ENCODE measurements at regions not wholly inside any gene's neighbourhood (a gene's known extent, or its start where the extent isn't known, plus 50 kb on each side); places are given as distances from the start of the nearest gene placed in this dataset.

DNA sequence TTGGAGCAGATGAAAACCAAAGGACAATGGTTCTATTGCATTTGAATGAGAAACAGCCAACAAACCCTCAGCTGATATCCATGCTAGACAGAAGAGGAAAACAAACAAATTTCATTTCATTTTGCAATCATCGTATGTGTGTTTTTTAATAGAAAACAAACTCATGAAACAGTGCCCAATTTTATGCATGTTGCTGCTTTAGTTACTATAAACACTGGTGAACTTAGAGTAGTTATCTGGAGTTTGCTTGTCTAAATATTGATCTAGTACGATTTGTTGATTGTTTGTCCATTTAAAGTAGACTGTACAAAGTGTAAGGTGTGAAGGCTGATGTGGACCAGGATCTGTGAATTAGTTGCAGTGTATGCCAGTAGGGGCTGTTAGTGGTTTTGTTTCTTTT lies 166.6 kb downstream of the KITLG start:
- ChIA-PET POLR2A (no interaction called here), CTCF (ENCODE audit: low intra/inter-chr PET ratio, low total read pairs) (no interaction called here)
- ATAC-seq, result no peak
- no peak for FAIRE-seq
- H3K79me2 ChIP-seq (ENCODE audit: insufficient read depth, low read length), result no peaks in the 10 kb centered on the region
- no peaks in the 10 kb centered on the region for H3K4me1 ChIP-seq (ENCODE audit: insufficient read depth, low read length)
- DNase-seq (ENCODE audit: low spot score), result no peak
- 0% methylated on average over 2 of the region's 2 CpGs for WGBS (ENCODE audit: low lambda C conversion rate)
- intact Hi-C loops (cut with micrococcal nuclease; ENCODE audit: unreplicated experiment) (no loop called here), in situ Hi-C loops (cut with HindIII; ENCODE audit: extremely low pct_ligation_motif_present, low pct_unique_long_range_greater_than_20kb) (no loop called here)
- H3K4me3 ChIP-seq (replicated peaks in 1 of 3; ENCODE audit: insufficient read depth in 1 of 3, low read depth in 2 of 3, low read length in 3 of 3), result no peak overlapping the region
- TF ChIP-seq, protein P1, sequence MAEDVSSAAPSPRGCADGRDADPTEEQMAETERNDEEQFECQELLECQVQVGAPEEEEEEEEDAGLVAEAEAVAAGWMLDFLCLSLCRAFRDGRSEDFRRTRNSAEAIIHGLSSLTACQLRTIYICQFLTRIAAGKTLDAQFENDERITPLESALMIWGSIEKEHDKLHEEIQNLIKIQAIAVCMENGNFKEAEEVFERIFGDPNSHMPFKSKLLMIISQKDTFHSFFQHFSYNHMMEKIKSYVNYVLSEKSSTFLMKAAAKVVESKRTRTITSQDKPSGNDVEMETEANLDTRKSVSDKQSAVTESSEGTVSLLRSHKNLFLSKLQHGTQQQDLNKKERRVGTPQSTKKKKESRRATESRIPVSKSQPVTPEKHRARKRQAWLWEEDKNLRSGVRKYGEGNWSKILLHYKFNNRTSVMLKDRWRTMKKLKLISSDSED (CRISPR knock-in tag; IDR thresholded peaks at IDR 0.05), result no peak
- no peak for TF ChIP-seq TOPORS (CRISPR knock-in tag; IDR thresholded peaks at IDR 0.05)
- TF ChIP-seq, protein P2, sequence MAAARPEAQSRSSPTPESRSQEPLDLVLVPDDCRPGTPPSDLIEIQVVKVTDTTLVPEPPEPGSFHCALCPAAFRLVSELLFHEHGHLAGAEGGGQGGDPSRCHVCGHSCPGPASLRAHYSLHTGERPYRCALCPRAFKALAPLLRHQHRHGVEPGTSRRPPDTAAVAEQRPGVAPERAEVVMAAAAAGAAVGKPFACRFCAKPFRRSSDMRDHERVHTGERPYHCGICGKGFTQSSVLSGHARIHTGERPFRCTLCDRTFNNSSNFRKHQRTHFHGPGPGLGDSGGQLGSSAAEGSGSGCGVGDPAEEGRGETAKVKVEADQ (CRISPR knock-in tag; IDR thresholded peaks at IDR 0.05; ENCODE audit: borderline replicate concordance), result no peak
- TF ChIP-seq U2AF1 (optimal IDR thresholded peaks at IDR 0.05; ENCODE audit: low read depth, low read length), result no peak
- no peak for TF ChIP-seq POLR2A (IDR thresholded peaks at IDR 0.05; ENCODE audit: insufficient read depth in 1 of 2, low read depth in 2 of 2, low read length in 2 of 2)
- TF ChIP-seq FOSL1 (CRISPR knock-in tag; IDR thresholded peaks at IDR 0.05; ENCODE audit: borderline replicate concordance), result no peak
- no peak for TF ChIP-seq ZFP82 (CRISPR knock-in tag; IDR thresholded peaks at IDR 0.05; ENCODE audit: borderline replicate concordance)
- no peak for TF ChIP-seq NR2C2 (CRISPR knock-in tag; IDR thresholded peaks at IDR 0.05; ENCODE audit: borderline replicate concordance)
- TF ChIP-seq GATAD2A (CRISPR knock-in tag; IDR thresholded peaks at IDR 0.05), result no peak
- no peak for TF ChIP-seq ATF7-NPFF (CRISPR knock-in tag; IDR thresholded peaks at IDR 0.05; ENCODE audit: low read depth)
- TF ChIP-seq ZNF343 (CRISPR knock-in tag; IDR thresholded peaks at IDR 0.05), result no peak
- TF ChIP-seq ZSCAN25 (CRISPR knock-in tag; IDR thresholded peaks at IDR 0.05), result no peak
- no peak for TF ChIP-seq RNF2 (conservative IDR thresholded peaks at IDR 0.05; ENCODE audit: low read depth)
- H3K4me2 ChIP-seq (ENCODE audit: low read depth, low read length), result no peak overlapping the region
- H3K36me3 ChIP-seq (replicated peaks in 1 of 2; ENCODE audit: control insufficient read depth in 1 of 2, insufficient read depth in 2 of 2, low read length in 2 of 2), result no peaks in the 10 kb centered on the region
- H4K20me1 ChIP-seq (ENCODE audit: insufficient read depth, low read length), result no peaks in the 10 kb centered on the region
- no peaks in the 10 kb centered on the region for H3K27me3 ChIP-seq (ENCODE audit: control insufficient read depth in 1 of 2, insufficient read depth in 2 of 2, low read length in 2 of 2)
- H2AFZ ChIP-seq (ENCODE audit: low read length), result no peak overlapping the region
- BruUV-seq (replicated peaks), result no TSS peak
- H3K27ac ChIP-seq (ENCODE audit: extremely low read length, insufficient read depth, low read length), result no peak overlapping the region
- H3K9me3 ChIP-seq (ENCODE audit: low read length), result no peaks in the 10 kb centered on the region
- no peak overlapping the region for H3K9ac ChIP-seq (ENCODE audit: insufficient read depth, low read depth, low read length)
